Transverse colon (tissue), 4 donors: ENCODE measurements at regions not wholly inside any gene's neighbourhood (a gene's known extent, or its start where the extent isn't known, plus 50 kb on each side); places are given as distances from the start of the nearest gene placed in this dataset.

Source experiments
- EP300 ChIP-seq: sonication (generic); formaldehyde crosslinking; IDR thresholded peaks from one replicate; pipeline ENCODE4 v1.6.1; 2017; ENCODE audit warnings: antibody characterized with exemption, low read depth
- POLR2AphosphoS5 ChIP-seq, 3 donors: sonication (generic); formaldehyde crosslinking; IDR thresholded peaks; one replicate each; pipeline ENCODE4 v1.6.1; 2016; ENCODE audit warnings: antibody characterized with exemption in 3 of 3
- TF ChIP-seq, protein P1 (sequence below), 5 experiments: fragments of 200-600 bp in 3 of 5; fragments of 450-650 bp in 2 of 5; sonication (generic) in 3 of 5; IDR thresholded peaks; 1 replicate in 2 of 5; 2 replicates in 3 of 5; pipeline ENCODE4 v1.5.1; 2016 to 2017; ENCODE audit warnings: antibody characterized with exemption in 5 of 5, inconsistent platforms in 3 of 5, mild to moderate bottlenecking in 2 of 5, moderate library complexity in 1 of 5

DNA sequence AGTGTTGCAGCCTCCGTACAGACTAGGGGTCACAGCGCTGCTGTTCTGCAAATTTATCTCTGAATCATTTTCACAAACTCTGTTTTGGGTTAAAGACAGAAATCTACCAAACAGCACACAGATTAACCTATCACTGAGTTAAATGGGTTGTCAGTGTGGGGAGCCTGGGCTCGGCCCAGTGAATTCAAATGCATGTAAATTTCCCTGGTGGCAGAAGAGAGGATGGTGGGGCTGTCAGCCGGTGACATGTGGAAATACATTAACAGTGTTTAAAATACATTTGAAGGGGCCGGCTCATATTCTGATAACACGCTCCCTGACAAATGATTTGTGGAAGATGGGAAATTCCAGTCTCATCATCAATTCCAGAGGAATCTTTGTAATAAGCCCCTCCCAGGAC lies 309.6 kb upstream of the MKI67 start:
- TF ChIP-seq, protein P1, sequence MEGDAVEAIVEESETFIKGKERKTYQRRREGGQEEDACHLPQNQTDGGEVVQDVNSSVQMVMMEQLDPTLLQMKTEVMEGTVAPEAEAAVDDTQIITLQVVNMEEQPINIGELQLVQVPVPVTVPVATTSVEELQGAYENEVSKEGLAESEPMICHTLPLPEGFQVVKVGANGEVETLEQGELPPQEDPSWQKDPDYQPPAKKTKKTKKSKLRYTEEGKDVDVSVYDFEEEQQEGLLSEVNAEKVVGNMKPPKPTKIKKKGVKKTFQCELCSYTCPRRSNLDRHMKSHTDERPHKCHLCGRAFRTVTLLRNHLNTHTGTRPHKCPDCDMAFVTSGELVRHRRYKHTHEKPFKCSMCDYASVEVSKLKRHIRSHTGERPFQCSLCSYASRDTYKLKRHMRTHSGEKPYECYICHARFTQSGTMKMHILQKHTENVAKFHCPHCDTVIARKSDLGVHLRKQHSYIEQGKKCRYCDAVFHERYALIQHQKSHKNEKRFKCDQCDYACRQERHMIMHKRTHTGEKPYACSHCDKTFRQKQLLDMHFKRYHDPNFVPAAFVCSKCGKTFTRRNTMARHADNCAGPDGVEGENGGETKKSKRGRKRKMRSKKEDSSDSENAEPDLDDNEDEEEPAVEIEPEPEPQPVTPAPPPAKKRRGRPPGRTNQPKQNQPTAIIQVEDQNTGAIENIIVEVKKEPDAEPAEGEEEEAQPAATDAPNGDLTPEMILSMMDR (IDR thresholded peaks at IDR 0.05) = no peak
- TF ChIP-seq POLR2AphosphoS5 (IDR thresholded peaks at IDR 0.05) = no peak
- no peak for TF ChIP-seq EP300
